ENCODE measurements at regions not wholly inside any gene's neighbourhood (a gene's known extent, or its start where the extent isn't known, plus 50 kb on each side); places are given as distances from the start of the nearest gene placed in this dataset.

- H3K27me3 ChIP-seq (ENCODE audit: insufficient read depth, poor library complexity, severe bottlenecking): peaks cover 31% of the 10 kb centered on the region
- no peak overlapping the region for H3K27ac ChIP-seq (replicated peaks)
- DNase-seq (ENCODE audit: low read depth in 1 of 2, low spot score in 1 of 2): no peak
- TF ChIP-seq GABPA (IDR thresholded peaks at IDR 0.05; ENCODE audit: low read depth) (no peak), SPI1 (IDR thresholded peaks at IDR 0.05; ENCODE audit: borderline replicate concordance, low read depth) (no peak), CTCF (IDR thresholded peaks at IDR 0.05; ENCODE audit: insufficient read depth, low read length) (no peak), REST (IDR thresholded peaks at IDR 0.05; ENCODE audit: insufficient replicate concordance, low read depth) (no peak), POLR2AphosphoS5 (IDR thresholded peaks at IDR 0.05; ENCODE audit: low read depth) (no peak)
- H3K4me3 ChIP-seq (replicated peaks; ENCODE audit: insufficient read depth, low read length): no peak overlapping the region
Measured at GRCh38 chr10:114764656-114765055, 56.9 kb upstream of the FHIP2A start.

- Histone ChIP-seq H3K27me3 (ENCODE audit: insufficient read depth, poor library complexity, severe bottlenecking) (peaks cover 36% of the 10 kb centered on the region), H3K4me3 (replicated peaks; ENCODE audit: insufficient read depth, low read length) (no peak overlapping the region), H3K27ac (replicated peaks) (no peak overlapping the region)
- DNase-seq (ENCODE audit: low read depth in 1 of 2, low spot score in 1 of 2): no peak
- TF ChIP-seq REST (IDR thresholded peaks at IDR 0.05; ENCODE audit: insufficient replicate concordance, low read depth): no peak
- no peak for TF ChIP-seq SPI1 (IDR thresholded peaks at IDR 0.05; ENCODE audit: borderline replicate concordance, low read depth)
- TF ChIP-seq GABPA (IDR thresholded peaks at IDR 0.05; ENCODE audit: low read depth): no peak
- no peak for TF ChIP-seq CTCF (IDR thresholded peaks at IDR 0.05; ENCODE audit: insufficient read depth, low read length)
- TF ChIP-seq POLR2AphosphoS5 (IDR thresholded peaks at IDR 0.05; ENCODE audit: low read depth): no peak
Measured at GRCh38 chr10:114766470-114766869, 55.1 kb upstream of the FHIP2A start.

GRCh38 chr10:114767101-114767985 is 54.2 kb upstream of the FHIP2A start:
- Histone ChIP-seq H3K27ac (replicated peaks) (no peak overlapping the region), H3K27me3 (ENCODE audit: insufficient read depth, poor library complexity, severe bottlenecking) (peaks cover 36% of the 10 kb centered on the region), H3K4me3 (replicated peaks; ENCODE audit: insufficient read depth, low read length) (no peak overlapping the region)
- DNase-seq (ENCODE audit: low read depth in 1 of 2, low spot score in 1 of 2): no peak
- no peak for TF ChIP-seq CTCF (IDR thresholded peaks at IDR 0.05; ENCODE audit: insufficient read depth, low read length)
- no peak for TF ChIP-seq POLR2AphosphoS5 (IDR thresholded peaks at IDR 0.05; ENCODE audit: low read depth)
- no peak for TF ChIP-seq SPI1 (IDR thresholded peaks at IDR 0.05; ENCODE audit: borderline replicate concordance, low read depth)
- no peak for TF ChIP-seq GABPA (IDR thresholded peaks at IDR 0.05; ENCODE audit: low read depth)
- TF ChIP-seq REST (IDR thresholded peaks at IDR 0.05; ENCODE audit: insufficient replicate concordance, low read depth): no peak
